ENCODE measurements at regions not wholly inside any gene's neighbourhood (a gene's known extent, or its start where the extent isn't known, plus 50 kb on each side); places are given as distances from the start of the nearest gene placed in this dataset.

DNA sequence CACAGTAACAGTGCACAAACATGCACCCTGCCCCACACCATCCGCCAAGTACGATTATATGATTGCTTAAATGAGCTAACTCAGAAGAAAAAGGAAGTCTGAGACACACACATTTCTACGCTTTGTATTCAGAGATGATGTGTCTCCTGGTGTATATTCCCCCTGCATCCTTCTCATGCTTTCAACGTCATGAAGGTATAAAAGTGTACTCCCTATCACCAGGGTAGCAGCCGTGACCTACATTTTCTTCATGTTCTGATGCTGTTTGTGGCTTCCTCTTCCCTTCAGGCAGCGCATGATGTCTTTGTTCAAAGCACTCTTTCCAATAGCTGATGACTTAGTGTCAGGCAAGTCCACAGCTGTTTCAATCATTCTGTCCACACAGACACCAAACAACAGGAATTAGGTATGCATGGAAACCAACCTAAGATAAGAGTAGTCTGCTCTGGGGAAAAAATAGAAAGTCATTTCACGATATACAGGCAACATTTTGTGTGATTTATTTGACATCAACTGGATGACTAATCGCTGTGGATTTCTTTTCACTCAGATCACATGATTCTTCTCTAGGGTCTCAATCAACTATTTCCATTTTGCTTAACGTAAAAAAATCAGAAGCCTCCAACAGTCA, 269.4 kb upstream of the PTGER4 start:
- Histone ChIP-seq H2AFZ (ENCODE audit: control insufficient read depth, low read length) (no peak overlapping the region), H3K4me1 (ENCODE audit: control insufficient read depth, extremely low read depth, insufficient read depth, low read length) (peaks cover 48% of the 10 kb centered on the region), H3K4me3 (ENCODE audit: control insufficient read depth in 2 of 3, extremely low read depth in 1 of 3, insufficient read depth in 2 of 3, low read depth in 1 of 3, low read length in 3 of 3) (peak overlapping the region in 2 of 3 experiments; percentile 54 to 66), H3K27ac (ENCODE audit: control insufficient read depth, insufficient read depth, low read length) (peak overlapping the region; percentile 95), H3K79me2 (ENCODE audit: control insufficient read depth, insufficient read depth, low read length) (no peaks in the 10 kb centered on the region), H3K4me2 (ENCODE audit: control insufficient read depth, extremely low read depth, insufficient read depth, low read depth, low read length) (peak overlapping the region; percentile 83), H3K9me3 (ENCODE audit: control insufficient read depth, low read depth, low read length) (no peaks in the 10 kb centered on the region), H3K27me3 (ENCODE audit: control insufficient read depth, extremely low read depth, insufficient read depth, low read length) (no peaks in the 10 kb centered on the region), H4K20me1 (ENCODE audit: control insufficient read depth, extremely low read depth, insufficient read depth, low read length) (no peaks in the 10 kb centered on the region), H3K36me3 (ENCODE audit: control insufficient read depth in 2 of 2, extremely low read depth in 1 of 2, insufficient read depth in 2 of 2, low read length in 2 of 2) (no peaks in the 10 kb centered on the region), H3K9me1 (ENCODE audit: control insufficient read depth, extremely low read depth, insufficient read depth, low read length) (no peaks in the 10 kb centered on the region), H3K9ac (ENCODE audit: control insufficient read depth, extremely low read depth, insufficient read depth, low read length) (peak overlapping the region; percentile 72)
- peak; percentile 82 for DNase-seq (ENCODE audit: low read depth, low spot score)
- peak; percentile 92 for FAIRE-seq
- TF ChIP-seq EZH2 (IDR thresholded peaks at IDR 0.05; ENCODE audit: low read length), result no peak
- TF ChIP-seq, protein P1, sequence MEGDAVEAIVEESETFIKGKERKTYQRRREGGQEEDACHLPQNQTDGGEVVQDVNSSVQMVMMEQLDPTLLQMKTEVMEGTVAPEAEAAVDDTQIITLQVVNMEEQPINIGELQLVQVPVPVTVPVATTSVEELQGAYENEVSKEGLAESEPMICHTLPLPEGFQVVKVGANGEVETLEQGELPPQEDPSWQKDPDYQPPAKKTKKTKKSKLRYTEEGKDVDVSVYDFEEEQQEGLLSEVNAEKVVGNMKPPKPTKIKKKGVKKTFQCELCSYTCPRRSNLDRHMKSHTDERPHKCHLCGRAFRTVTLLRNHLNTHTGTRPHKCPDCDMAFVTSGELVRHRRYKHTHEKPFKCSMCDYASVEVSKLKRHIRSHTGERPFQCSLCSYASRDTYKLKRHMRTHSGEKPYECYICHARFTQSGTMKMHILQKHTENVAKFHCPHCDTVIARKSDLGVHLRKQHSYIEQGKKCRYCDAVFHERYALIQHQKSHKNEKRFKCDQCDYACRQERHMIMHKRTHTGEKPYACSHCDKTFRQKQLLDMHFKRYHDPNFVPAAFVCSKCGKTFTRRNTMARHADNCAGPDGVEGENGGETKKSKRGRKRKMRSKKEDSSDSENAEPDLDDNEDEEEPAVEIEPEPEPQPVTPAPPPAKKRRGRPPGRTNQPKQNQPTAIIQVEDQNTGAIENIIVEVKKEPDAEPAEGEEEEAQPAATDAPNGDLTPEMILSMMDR (optimal IDR thresholded peaks at IDR 0.05 in 1 of 3, IDR thresholded peaks at IDR 0.05 in 1 of 3, conservative IDR thresholded peaks at IDR 0.05 in 1 of 3; ENCODE audit: extremely low read depth in 1 of 3, insufficient read depth in 2 of 3, low read length in 3 of 3), result no peak
- dilution Hi-C loops (cut with MboI; ENCODE audit: extremely low pct_ligation_motif_present, low sequenced_read_pairs), result no loop called here

DNA sequence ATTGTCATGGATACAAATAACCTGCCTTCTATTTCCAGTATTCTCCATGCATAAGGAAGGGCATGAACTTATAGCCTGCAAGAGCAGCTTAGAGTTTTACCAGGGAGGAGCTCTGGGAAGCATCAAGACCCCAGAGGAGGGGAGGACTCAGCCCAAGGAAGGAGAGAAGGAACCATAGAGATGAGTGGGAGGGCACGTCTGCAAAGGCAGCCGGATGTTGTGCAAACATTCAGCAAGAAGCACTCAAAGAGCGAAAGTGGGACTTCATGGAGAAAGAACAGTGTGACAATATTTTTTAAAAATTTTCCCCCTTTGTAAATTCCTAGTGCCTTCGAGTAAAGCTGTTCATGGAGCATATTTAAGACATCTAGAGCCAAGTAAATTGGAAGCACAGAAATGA, 270.1 kb upstream of the PTGER4 start:
- no peaks in the 10 kb centered on the region for H4K20me1 ChIP-seq (ENCODE audit: control insufficient read depth, extremely low read depth, insufficient read depth, low read length)
- no peaks in the 10 kb centered on the region for H3K9me3 ChIP-seq (ENCODE audit: control insufficient read depth, low read depth, low read length)
- dilution Hi-C loops (cut with MboI; ENCODE audit: extremely low pct_ligation_motif_present, low sequenced_read_pairs), result no loop called here
- peak overlapping the region in 1 of 3 experiments; percentile 27 for H3K4me3 ChIP-seq (ENCODE audit: control insufficient read depth in 2 of 3, extremely low read depth in 1 of 3, insufficient read depth in 2 of 3, low read depth in 1 of 3, low read length in 3 of 3)
- H3K4me1 ChIP-seq (ENCODE audit: control insufficient read depth, extremely low read depth, insufficient read depth, low read length), result peaks cover 55% of the 10 kb centered on the region
- no peaks in the 10 kb centered on the region for H3K79me2 ChIP-seq (ENCODE audit: control insufficient read depth, insufficient read depth, low read length)
- peak; percentile 29 for FAIRE-seq
- TF ChIP-seq EZH2 (IDR thresholded peaks at IDR 0.05; ENCODE audit: low read length), result no peak
- TF ChIP-seq, protein P1 (optimal IDR thresholded peaks at IDR 0.05 in 1 of 3, IDR thresholded peaks at IDR 0.05 in 1 of 3, conservative IDR thresholded peaks at IDR 0.05 in 1 of 3; ENCODE audit: extremely low read depth in 1 of 3, insufficient read depth in 2 of 3, low read length in 3 of 3), result no peak
- peak overlapping the region; percentile 83 for H3K4me2 ChIP-seq (ENCODE audit: control insufficient read depth, extremely low read depth, insufficient read depth, low read depth, low read length)
- H3K27me3 ChIP-seq (ENCODE audit: control insufficient read depth, extremely low read depth, insufficient read depth, low read length), result no peaks in the 10 kb centered on the region
- DNase-seq (ENCODE audit: low read depth, low spot score), result no peak
- H3K9ac ChIP-seq (ENCODE audit: control insufficient read depth, extremely low read depth, insufficient read depth, low read length), result no peak overlapping the region
- no peak overlapping the region for H2AFZ ChIP-seq (ENCODE audit: control insufficient read depth, low read length)
- H3K27ac ChIP-seq (ENCODE audit: control insufficient read depth, insufficient read depth, low read length), result peak overlapping the region; percentile 95
- H3K36me3 ChIP-seq (ENCODE audit: control insufficient read depth in 2 of 2, extremely low read depth in 1 of 2, insufficient read depth in 2 of 2, low read length in 2 of 2), result no peaks in the 10 kb centered on the region
- H3K9me1 ChIP-seq (ENCODE audit: control insufficient read depth, extremely low read depth, insufficient read depth, low read length), result no peaks in the 10 kb centered on the region
